ENCODE measurements at regions not wholly inside any gene's neighbourhood (a gene's known extent, or its start where the extent isn't known, plus 50 kb on each side); places are given as distances from the start of the nearest gene placed in this dataset.

- H3K36me3 Mint-ChIP-seq (ENCODE audit: low read depth), result no peaks in the 10 kb centered on the region
- no peak overlapping the region for H3K4me3 Mint-ChIP-seq
- no peak overlapping the region for H3K27ac Mint-ChIP-seq
- TF ChIP-seq CTCF (IDR thresholded peaks at IDR 0.05), result no peak
- no peaks in the 10 kb centered on the region; the same call in 1 of the 2 replicates for H3K27me3 Mint-ChIP-seq (ENCODE audit: insufficient read depth)
- DNase-seq, result no peak
- no peaks in the 10 kb centered on the region for H3K9me3 Mint-ChIP-seq
- H3K4me1 Mint-ChIP-seq (ENCODE audit: low read depth), result 0 out of 2 replicates have a peak, but pooled peaks cover 7% of the 10 kb centered on the region
Observed at GRCh38 chr4:100244347-100244746, 54.1 kb upstream of the DDIT4L start.

Data from HFFc6 (cell line).